Prostate gland (tissue), 2 donors: ENCODE measurements at regions not wholly inside any gene's neighbourhood (a gene's known extent, or its start where the extent isn't known, plus 50 kb on each side); places are given as distances from the start of the nearest gene placed in this dataset.

ENCODE experiments used
- CTCF ChIP-seq, 4 experiments: fragments of 200-600 bp in 2 of 4; fragments of 450-650 bp in 2 of 4; sonication (generic) in 2 of 4; IDR thresholded peaks; 1 replicate in 3 of 4; 2 replicates in 1 of 4; pipeline ENCODE4 v1.5.1; 2016 to 2019; ENCODE audit warnings: antibody characterized with exemption in 4 of 4, mild to moderate bottlenecking in 2 of 4, moderate library complexity in 2 of 4
- POLR2A ChIP-seq: fragments of 450-650 bp; IDR thresholded peaks from one replicate; pipeline ENCODE4 v1.6.1; 2016; ENCODE audit warnings: antibody characterized with exemption, mild to moderate bottlenecking
- POLR2AphosphoS5 ChIP-seq: sonication (generic); formaldehyde crosslinking; IDR thresholded peaks from one replicate; pipeline ENCODE4 v1.6.1; 2017; ENCODE audit warnings: antibody characterized with exemption

DNA sequence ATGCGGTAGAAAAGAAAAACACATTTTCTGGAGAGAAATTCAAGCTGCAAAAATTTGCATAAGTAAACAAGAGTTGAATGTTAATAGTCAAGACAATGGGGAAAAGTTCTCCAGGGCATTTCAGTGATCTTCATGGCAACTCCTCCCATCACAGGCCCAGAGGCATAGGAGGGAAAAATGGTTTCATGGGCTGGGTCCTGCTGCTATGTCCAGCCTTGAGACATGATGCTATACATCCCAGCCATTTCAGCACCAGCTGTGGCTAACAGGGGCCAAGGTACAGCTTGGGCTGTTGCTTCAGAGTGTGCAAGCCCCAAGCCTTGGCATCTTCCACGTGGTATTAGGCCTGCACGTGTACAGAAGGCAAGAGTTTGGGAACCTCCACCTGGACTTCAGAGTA, 118.6 kb upstream of the DLGAP1 start:
- TF ChIP-seq CTCF (IDR thresholded peaks at IDR 0.05) (no peak), POLR2A (no peak), POLR2AphosphoS5 (no peak)
